ENCODE measurements at regions not wholly inside any gene's neighbourhood (a gene's known extent, or its start where the extent isn't known, plus 50 kb on each side); places are given as distances from the start of the nearest gene placed in this dataset.
"Not testable (repeated sequence)": the region's sequence is repeated elsewhere in the genome, so short reads cannot be mapped to it uniquely, and the experiment has no call there.

GRCh38 chr14:71165121-71166031 is 258.1 kb downstream of the PCNX1 start:
- Histone ChIP-seq H3K79me1 (ENCODE audit: low read length) (peaks cover 3% of the 10 kb centered on the region), H4K91ac (ENCODE audit: low read depth, low read length) (no peak overlapping the region), H2AK5ac (ENCODE audit: low read length) (no peak overlapping the region), H2BK5ac (ENCODE audit: low read depth, low read length, poor library complexity) (peak overlapping the region; percentile 42), H3K27me3 (ENCODE audit: insufficient read depth, low read length) (no peaks in the 10 kb centered on the region), H3K79me2 (ENCODE audit: control insufficient read depth, insufficient read depth, low read length, poor library complexity) (no peaks in the 10 kb centered on the region), H3K36me3 (ENCODE audit: control insufficient read depth in 1 of 2, insufficient read depth in 2 of 2, low read length in 2 of 2) (no peaks in the 10 kb centered on the region), H2BK120ac (ENCODE audit: insufficient read depth, low read length, poor library complexity) (no peak overlapping the region), H3K9ac (ENCODE audit: low read length) (no peak overlapping the region), H4K12ac (ENCODE audit: low read depth, low read length) (no peak overlapping the region), H3K4me2 (ENCODE audit: low read length) (no peak overlapping the region), H4K8ac (ENCODE audit: low read depth, low read length) (no peak overlapping the region), H3K9me3 (ENCODE audit: insufficient read depth, low read depth, low read length) (no peaks in the 10 kb centered on the region), H3K27ac (ENCODE audit: low read depth, low read length) (peak overlapping the region; percentile 53), H3K14ac (ENCODE audit: low read length) (no peak overlapping the region), H3K4me1 (ENCODE audit: control insufficient read depth in 1 of 2, insufficient read depth in 2 of 2, low read length in 2 of 2) (peaks cover 10 to 18% of the 10 kb centered on the region in 2 experiments), H2AFZ (ENCODE audit: insufficient read depth, low read length, poor library complexity) (no peak overlapping the region), H3K18ac (ENCODE audit: low read length) (no peak overlapping the region), H3K23ac (ENCODE audit: low read length) (no peak overlapping the region), H3K4me3 (ENCODE audit: low read depth, low read length) (no peak overlapping the region), H2BK12ac (ENCODE audit: low read length) (no peak overlapping the region), H3K4ac (ENCODE audit: low read depth, low read length) (no peak overlapping the region)
- DNase-seq: peak; percentile 83 to 84
- no CpG with 5 or more reads among the region's 15 CpGs for WGBS (ENCODE audit: extremely low coverage, insufficient coverage, insufficient read length)

- H3K27me3 ChIP-seq (ENCODE audit: insufficient read depth, low read length): no peaks in the 10 kb centered on the region
- no peak overlapping the region for H3K9ac ChIP-seq (ENCODE audit: low read length)
- H3K4me2 ChIP-seq (ENCODE audit: low read length): no peak overlapping the region
- no peak overlapping the region for H2BK120ac ChIP-seq (ENCODE audit: insufficient read depth, low read length, poor library complexity)
- no peak overlapping the region for H4K8ac ChIP-seq (ENCODE audit: low read depth, low read length)
- H3K14ac ChIP-seq (ENCODE audit: low read length): no peak overlapping the region
- no peak overlapping the region for H3K23ac ChIP-seq (ENCODE audit: low read length)
- H2AFZ ChIP-seq (ENCODE audit: insufficient read depth, low read length, poor library complexity): no peak overlapping the region
- peaks cover 10 to 18% of the 10 kb centered on the region in 2 experiments for H3K4me1 ChIP-seq (ENCODE audit: control insufficient read depth in 1 of 2, insufficient read depth in 2 of 2, low read length in 2 of 2)
- no peak overlapping the region for H2BK12ac ChIP-seq (ENCODE audit: low read length)
- WGBS (ENCODE audit: extremely low coverage, insufficient coverage, insufficient read length): no CpG with 5 or more reads among the region's 3 CpGs
- no peak overlapping the region for H4K12ac ChIP-seq (ENCODE audit: low read depth, low read length)
- no peaks in the 10 kb centered on the region for H3K9me3 ChIP-seq (ENCODE audit: insufficient read depth, low read depth, low read length)
- H3K27ac ChIP-seq (ENCODE audit: low read depth, low read length): peak overlapping the region; percentile 53
- H2BK5ac ChIP-seq (ENCODE audit: low read depth, low read length, poor library complexity): peak overlapping the region; percentile 42
- no peak overlapping the region for H4K91ac ChIP-seq (ENCODE audit: low read depth, low read length)
- no peak overlapping the region for H3K4ac ChIP-seq (ENCODE audit: low read depth, low read length)
- peaks cover 3% of the 10 kb centered on the region for H3K79me1 ChIP-seq (ENCODE audit: low read length)
- peak in 1 of 2 donors; percentile 32 for DNase-seq
- no peak overlapping the region for H3K4me3 ChIP-seq (ENCODE audit: low read depth, low read length)
- H3K36me3 ChIP-seq (ENCODE audit: control insufficient read depth in 1 of 2, insufficient read depth in 2 of 2, low read length in 2 of 2): no peaks in the 10 kb centered on the region
- H2AK5ac ChIP-seq (ENCODE audit: low read length): no peak overlapping the region
- no peak overlapping the region for H3K18ac ChIP-seq (ENCODE audit: low read length)
- H3K79me2 ChIP-seq (ENCODE audit: control insufficient read depth, insufficient read depth, low read length, poor library complexity): no peaks in the 10 kb centered on the region
Observed at GRCh38 chr14:71166180-71166837, 259.1 kb downstream of the PCNX1 start.

DNA sequence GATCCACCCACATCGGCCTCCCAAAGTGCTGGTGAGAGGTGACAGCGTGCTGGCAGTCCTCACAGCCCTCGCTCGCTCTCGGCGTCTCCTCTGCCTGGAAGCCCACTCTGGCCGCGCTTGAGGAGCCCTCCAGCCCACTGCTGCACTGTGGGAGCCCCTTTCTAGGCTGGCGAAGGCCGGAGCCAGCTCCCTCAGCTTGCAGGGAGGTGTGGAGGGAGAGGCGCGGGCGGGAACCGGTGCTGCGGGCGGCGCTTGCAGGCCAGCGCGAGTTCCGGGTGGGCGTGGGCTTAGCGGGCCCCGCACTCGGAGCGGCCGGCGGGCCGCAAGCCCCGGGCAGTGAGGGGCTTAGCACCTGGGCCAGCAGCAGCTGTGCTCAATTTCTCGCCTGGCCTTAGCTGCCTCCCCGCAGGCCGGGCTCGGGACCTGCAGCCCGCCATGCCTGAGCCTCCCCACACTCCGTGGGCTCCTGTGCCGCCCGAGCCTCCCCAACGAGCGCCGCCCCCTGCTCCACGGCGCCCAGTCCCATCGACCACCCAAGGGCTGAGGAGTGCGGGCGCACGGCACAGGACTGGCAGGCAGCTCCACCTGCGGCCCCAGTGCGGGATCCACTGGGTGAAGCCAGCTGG is 260.2 kb downstream of the PCNX1 start:
- not testable (repeated sequence) for H3K9ac ChIP-seq (ENCODE audit: low read length); H3K18ac ChIP-seq (ENCODE audit: low read length); H3K9me3 ChIP-seq (ENCODE audit: insufficient read depth, low read depth, low read length); H2BK5ac ChIP-seq (ENCODE audit: low read depth, low read length, poor library complexity); H3K4ac ChIP-seq (ENCODE audit: low read depth, low read length); H3K4me2 ChIP-seq (ENCODE audit: low read length); H2AK5ac ChIP-seq (ENCODE audit: low read length); H4K12ac ChIP-seq (ENCODE audit: low read depth, low read length); H3K27ac ChIP-seq (ENCODE audit: low read depth, low read length); H3K79me2 ChIP-seq (ENCODE audit: control insufficient read depth, insufficient read depth, low read length, poor library complexity); H3K79me1 ChIP-seq (ENCODE audit: low read length); H4K8ac ChIP-seq (ENCODE audit: low read depth, low read length); H2BK12ac ChIP-seq (ENCODE audit: low read length); H3K4me3 ChIP-seq (ENCODE audit: low read depth, low read length); H3K23ac ChIP-seq (ENCODE audit: low read length); H2AFZ ChIP-seq (ENCODE audit: insufficient read depth, low read length, poor library complexity); H3K36me3 ChIP-seq (ENCODE audit: control insufficient read depth in 1 of 2, insufficient read depth in 2 of 2, low read length in 2 of 2); H3K14ac ChIP-seq (ENCODE audit: low read length); H3K27me3 ChIP-seq (ENCODE audit: insufficient read depth, low read length); DNase-seq; H2BK120ac ChIP-seq (ENCODE audit: insufficient read depth, low read length, poor library complexity)
- no CpG with 5 or more reads among the region's 48 CpGs for WGBS (ENCODE audit: extremely low coverage, insufficient coverage, insufficient read length)
- Histone ChIP-seq H3K4me1 (ENCODE audit: control insufficient read depth in 1 of 2, insufficient read depth in 2 of 2, low read length in 2 of 2) (peaks cover 10 to 18% of the 10 kb centered on the region in 2 experiments), H4K91ac (ENCODE audit: low read depth, low read length) (peak overlapping the region; percentile 2)

DNA sequence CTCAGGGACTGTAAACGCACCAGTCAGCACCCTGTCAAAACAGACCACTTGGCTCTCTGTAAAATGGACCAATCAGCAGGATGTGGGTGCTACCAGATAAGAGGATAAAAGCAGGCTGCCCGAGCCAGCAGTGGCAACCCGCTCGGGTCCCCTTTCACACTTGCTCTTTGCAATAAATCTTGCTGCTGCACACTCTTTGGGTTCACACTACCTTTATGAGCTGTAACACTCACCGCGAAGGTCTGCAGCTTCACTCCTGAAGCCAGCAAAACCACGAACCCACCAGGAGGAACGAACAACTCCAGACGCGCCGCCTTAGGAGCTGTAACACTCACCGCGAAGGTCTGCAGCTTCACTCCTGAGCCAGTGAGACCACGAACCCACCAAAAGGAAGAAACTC is 260.9 kb downstream of the PCNX1 start:
- no CpG with 5 or more reads among the region's 14 CpGs for whole genome bisulfite sequencing (ENCODE audit: extremely low coverage, insufficient coverage, insufficient read length)
- H2BK5ac ChIP-seq (ENCODE audit: low read depth, low read length, poor library complexity); H2BK120ac ChIP-seq (ENCODE audit: insufficient read depth, low read length, poor library complexity); H2AK5ac ChIP-seq (ENCODE audit: low read length); H3K4me3 ChIP-seq (ENCODE audit: low read depth, low read length); H3K23ac ChIP-seq (ENCODE audit: low read length); H3K9me3 ChIP-seq (ENCODE audit: insufficient read depth, low read depth, low read length); H3K79me2 ChIP-seq (ENCODE audit: control insufficient read depth, insufficient read depth, low read length, poor library complexity); H3K27ac ChIP-seq (ENCODE audit: low read depth, low read length); H3K18ac ChIP-seq (ENCODE audit: low read length); H3K9ac ChIP-seq (ENCODE audit: low read length); H3K27me3 ChIP-seq (ENCODE audit: insufficient read depth, low read length); H4K8ac ChIP-seq (ENCODE audit: low read depth, low read length); H3K4me2 ChIP-seq (ENCODE audit: low read length); H2AFZ ChIP-seq (ENCODE audit: insufficient read depth, low read length, poor library complexity); H4K12ac ChIP-seq (ENCODE audit: low read depth, low read length); H3K79me1 ChIP-seq (ENCODE audit: low read length); DNase-seq; H4K91ac ChIP-seq (ENCODE audit: low read depth, low read length); H3K36me3 ChIP-seq (ENCODE audit: control insufficient read depth in 1 of 2, insufficient read depth in 2 of 2, low read length in 2 of 2); H3K14ac ChIP-seq (ENCODE audit: low read length); H2BK12ac ChIP-seq (ENCODE audit: low read length); H3K4ac ChIP-seq (ENCODE audit: low read depth, low read length): not testable (repeated sequence)
- H3K4me1 ChIP-seq (ENCODE audit: control insufficient read depth in 1 of 2, insufficient read depth in 2 of 2, low read length in 2 of 2): peaks cover 10 to 18% of the 10 kb centered on the region in 2 experiments
